ENCODE measurements at regions not wholly inside any gene's neighbourhood (a gene's known extent, or its start where the extent isn't known, plus 50 kb on each side); places are given as distances from the start of the nearest gene placed in this dataset.

- TF ChIP-seq CTCF (IDR thresholded peaks at IDR 0.05 in 4 of 5, conservative IDR thresholded peaks at IDR 0.05 in 1 of 5): no peak
- TF ChIP-seq POLR2A (IDR thresholded peaks at IDR 0.05): no peak
Observed at GRCh38 chr6:50276771-50277261, 227.1 kb upstream of the DEFB112 start.
